Neural cell (in vitro differentiated cells): ENCODE measurements at regions not wholly inside any gene's neighbourhood (a gene's known extent, or its start where the extent isn't known, plus 50 kb on each side); places are given as distances from the start of the nearest gene placed in this dataset.

Experiments
- H2AFZ ChIP-seq: fragments of 200-600, 300-800 bp; sonication (generic), shearing (Covaris generic); 2 replicates; pipeline ENCODE4 v1.6.0; 2014; ENCODE audit warnings: low read depth, mild to moderate bottlenecking, antibody characterized with exemption, low read length, moderate library complexity
- H3F3A ChIP-seq: fragments of 200-600 bp; shearing (Covaris generic); 2 replicates; pipeline ENCODE4 v1.6.1; 2016; ENCODE audit warnings: mild to moderate bottlenecking, moderate library complexity, mixed read lengths, antibody characterized with exemption, low read length; ENCODE audit not compliant: insufficient read depth, poor library complexity, severe bottlenecking
- H3K27ac ChIP-seq: fragments of 200-600, 300-800 bp; sonication (generic), shearing (Covaris generic); 2 replicates; pipeline ENCODE4 v1.5.1; 2014; ENCODE audit warnings: mild to moderate bottlenecking, low read length, moderate library complexity
- H3K27me3 ChIP-seq: fragments of 300-800, 200-600 bp; sonication (generic), shearing (Covaris generic); 2 replicates; pipeline ENCODE4 v1.6.0; 2014; ENCODE audit warnings: mild to moderate bottlenecking, low read depth, low read length, moderate library complexity; ENCODE audit not compliant: insufficient read depth
- H3K36me3 ChIP-seq: fragments of 300-800, 200-600 bp; sonication (generic), shearing (Covaris generic); 2 replicates; pipeline ENCODE4 v1.5.1; 2014; ENCODE audit warnings: mild to moderate bottlenecking, antibody characterized with exemption, low read length, moderate library complexity; ENCODE audit not compliant: insufficient read depth
- H3K4me2 ChIP-seq: fragments of 300-800, 200-600 bp; sonication (generic), shearing (Covaris generic); 2 replicates; pipeline ENCODE4 v1.6.0; 2014; ENCODE audit warnings: mild to moderate bottlenecking, low read length
- H3K4me3 ChIP-seq: fragments of 300-800, 200-600 bp; sonication (generic), shearing (Covaris generic); 2 replicates; pipeline ENCODE4 v1.5.1; 2014; ENCODE audit warnings: mild to moderate bottlenecking, low read length, moderate library complexity
- H3K79me2 ChIP-seq: fragments of 200-600 bp; shearing (Covaris generic); replicated peaks from 2 replicates; pipeline ENCODE4 v1.6.0; 2014; ENCODE audit warnings: mild to moderate bottlenecking, low read length, moderate library complexity; ENCODE audit not compliant: insufficient read depth
- H3K9ac ChIP-seq: fragments of 300-800, 200-600 bp; sonication (generic), shearing (Covaris generic); 2 replicates; pipeline ENCODE4 v1.6.1; 2016; ENCODE audit warnings: mild to moderate bottlenecking, low read length, mixed read lengths
- H3K9me2 ChIP-seq: fragments of 200-600 bp; shearing (Covaris generic); 2 replicates; pipeline ENCODE4 v1.6.1; 2016; ENCODE audit warnings: mild to moderate bottlenecking, low read length, mixed read lengths; ENCODE audit not compliant: insufficient read depth
- H3K9me3 ChIP-seq: fragments of 200-600, 300-800 bp; sonication (generic), shearing (Covaris generic); 2 replicates; pipeline ENCODE4 v1.6.1; 2016; ENCODE audit warnings: mild to moderate bottlenecking, mixed run types, low read length, moderate library complexity, mixed read lengths
- H4K20me1 ChIP-seq: fragments of 200-600 bp; shearing (Covaris generic); 2 replicates; pipeline ENCODE4 v1.6.1; 2016; ENCODE audit warnings: mild to moderate bottlenecking, mixed run types; ENCODE audit not compliant: insufficient read depth
- EP300 ChIP-seq: fragments of 450-650 bp; conservative IDR thresholded peaks from 2 replicates; pipeline ENCODE4 v1.6.1; 2014; ENCODE audit warnings: antibody characterized with exemption, mild to moderate bottlenecking, moderate library complexity; ENCODE audit not compliant: poor library complexity, severe bottlenecking
- EZH2 ChIP-seq: fragments of 200-600, 300-800 bp; shearing (Covaris generic), sonication (generic); IDR thresholded peaks from 2 replicates; pipeline ENCODE4 v1.6.1; 2014; ENCODE audit warnings: antibody characterized with exemption, low read length, borderline replicate concordance, mild to moderate bottlenecking; ENCODE audit not compliant: insufficient read depth, poor library complexity, severe bottlenecking
- MXI1 ChIP-seq: fragments of 450-650 bp; conservative IDR thresholded peaks from 2 replicates; pipeline ENCODE4 v1.6.1; 2014; ENCODE audit warnings: antibody characterized with exemption, mild to moderate bottlenecking; ENCODE audit not compliant: poor library complexity, severe bottlenecking
- POLR2AphosphoS5 ChIP-seq: IDR thresholded peaks from 2 replicates; pipeline ENCODE4 v1.6.1; 2012
- RAD21 ChIP-seq: fragments of 450-650 bp; conservative IDR thresholded peaks from 2 replicates; pipeline ENCODE4 v1.6.1; 2014; ENCODE audit warnings: antibody characterized with exemption, mild to moderate bottlenecking, moderate library complexity
- SMC3 ChIP-seq: fragments of 450-650 bp; conservative IDR thresholded peaks from 2 replicates; pipeline ENCODE4 v1.6.1; 2014; ENCODE audit warnings: antibody characterized with exemption, mild to moderate bottlenecking, moderate library complexity; ENCODE audit not compliant: poor library complexity
- TAF1 ChIP-seq: IDR thresholded peaks from 2 replicates; pipeline ENCODE4 v1.6.1; 2012; ENCODE audit warnings: low read depth
- TF ChIP-seq, protein P1 (sequence below): IDR thresholded peaks from 2 replicates; pipeline ENCODE4 v1.6.1; 2012; ENCODE audit warnings: borderline replicate concordance
- TF ChIP-seq, protein P2 (sequence below): fragments of 450-650 bp; IDR thresholded peaks from 2 replicates; pipeline ENCODE4 v1.5.1; 2014; ENCODE audit warnings: antibody characterized with exemption, mild to moderate bottlenecking, moderate library complexity; ENCODE audit not compliant: poor library complexity, severe bottlenecking

DNA sequence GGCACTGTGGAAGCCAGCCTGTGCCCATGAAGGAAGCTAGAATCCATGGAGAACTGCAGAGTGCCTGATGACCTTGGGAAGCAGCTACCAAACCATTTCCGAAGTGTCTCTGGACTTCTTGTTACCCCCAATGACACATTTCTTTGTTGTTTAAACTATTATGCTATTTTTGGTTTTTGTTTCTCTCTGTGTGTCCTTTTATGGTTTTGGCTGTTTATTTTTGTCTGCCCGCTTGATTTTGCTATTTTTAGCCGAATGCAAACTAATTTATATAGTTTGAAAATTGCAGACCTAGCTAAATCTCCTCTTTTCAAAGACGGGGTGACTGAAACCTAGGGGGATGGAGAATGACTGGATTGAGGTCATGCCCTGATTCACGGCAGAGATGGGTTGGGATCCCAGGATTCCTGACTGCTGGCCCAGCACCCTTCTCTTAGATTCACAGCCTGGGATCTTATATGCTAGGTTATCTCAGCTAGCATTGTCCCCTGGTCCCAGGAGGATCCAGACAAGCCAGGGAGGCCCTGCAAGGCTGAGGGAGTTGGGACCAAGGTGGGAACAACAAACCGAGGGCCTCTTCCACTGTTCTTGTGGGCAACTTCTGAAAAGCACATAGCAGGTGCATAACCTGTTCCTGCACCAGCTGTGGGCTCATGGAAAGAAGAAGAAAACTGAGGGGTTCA is 116.3 kb upstream of the HAAO start:
- no peak overlapping the region for H2AFZ ChIP-seq
- H3K9me2 ChIP-seq = no peaks in the 10 kb centered on the region
- H3K36me3 ChIP-seq = no peaks in the 10 kb centered on the region
- no peak overlapping the region for H3K4me2 ChIP-seq
- TF ChIP-seq POLR2AphosphoS5 = no peak
- TF ChIP-seq SMC3 = no peak
- no peak for TF ChIP-seq RAD21
- TF ChIP-seq EP300 = no peak
- no peak for TF ChIP-seq MXI1
- TF ChIP-seq, protein P1, sequence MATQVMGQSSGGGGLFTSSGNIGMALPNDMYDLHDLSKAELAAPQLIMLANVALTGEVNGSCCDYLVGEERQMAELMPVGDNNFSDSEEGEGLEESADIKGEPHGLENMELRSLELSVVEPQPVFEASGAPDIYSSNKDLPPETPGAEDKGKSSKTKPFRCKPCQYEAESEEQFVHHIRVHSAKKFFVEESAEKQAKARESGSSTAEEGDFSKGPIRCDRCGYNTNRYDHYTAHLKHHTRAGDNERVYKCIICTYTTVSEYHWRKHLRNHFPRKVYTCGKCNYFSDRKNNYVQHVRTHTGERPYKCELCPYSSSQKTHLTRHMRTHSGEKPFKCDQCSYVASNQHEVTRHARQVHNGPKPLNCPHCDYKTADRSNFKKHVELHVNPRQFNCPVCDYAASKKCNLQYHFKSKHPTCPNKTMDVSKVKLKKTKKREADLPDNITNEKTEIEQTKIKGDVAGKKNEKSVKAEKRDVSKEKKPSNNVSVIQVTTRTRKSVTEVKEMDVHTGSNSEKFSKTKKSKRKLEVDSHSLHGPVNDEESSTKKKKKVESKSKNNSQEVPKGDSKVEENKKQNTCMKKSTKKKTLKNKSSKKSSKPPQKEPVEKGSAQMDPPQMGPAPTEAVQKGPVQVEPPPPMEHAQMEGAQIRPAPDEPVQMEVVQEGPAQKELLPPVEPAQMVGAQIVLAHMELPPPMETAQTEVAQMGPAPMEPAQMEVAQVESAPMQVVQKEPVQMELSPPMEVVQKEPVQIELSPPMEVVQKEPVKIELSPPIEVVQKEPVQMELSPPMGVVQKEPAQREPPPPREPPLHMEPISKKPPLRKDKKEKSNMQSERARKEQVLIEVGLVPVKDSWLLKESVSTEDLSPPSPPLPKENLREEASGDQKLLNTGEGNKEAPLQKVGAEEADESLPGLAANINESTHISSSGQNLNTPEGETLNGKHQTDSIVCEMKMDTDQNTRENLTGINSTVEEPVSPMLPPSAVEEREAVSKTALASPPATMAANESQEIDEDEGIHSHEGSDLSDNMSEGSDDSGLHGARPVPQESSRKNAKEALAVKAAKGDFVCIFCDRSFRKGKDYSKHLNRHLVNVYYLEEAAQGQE = no peak
- TF ChIP-seq EZH2 = no peak
- TF ChIP-seq, protein P2, sequence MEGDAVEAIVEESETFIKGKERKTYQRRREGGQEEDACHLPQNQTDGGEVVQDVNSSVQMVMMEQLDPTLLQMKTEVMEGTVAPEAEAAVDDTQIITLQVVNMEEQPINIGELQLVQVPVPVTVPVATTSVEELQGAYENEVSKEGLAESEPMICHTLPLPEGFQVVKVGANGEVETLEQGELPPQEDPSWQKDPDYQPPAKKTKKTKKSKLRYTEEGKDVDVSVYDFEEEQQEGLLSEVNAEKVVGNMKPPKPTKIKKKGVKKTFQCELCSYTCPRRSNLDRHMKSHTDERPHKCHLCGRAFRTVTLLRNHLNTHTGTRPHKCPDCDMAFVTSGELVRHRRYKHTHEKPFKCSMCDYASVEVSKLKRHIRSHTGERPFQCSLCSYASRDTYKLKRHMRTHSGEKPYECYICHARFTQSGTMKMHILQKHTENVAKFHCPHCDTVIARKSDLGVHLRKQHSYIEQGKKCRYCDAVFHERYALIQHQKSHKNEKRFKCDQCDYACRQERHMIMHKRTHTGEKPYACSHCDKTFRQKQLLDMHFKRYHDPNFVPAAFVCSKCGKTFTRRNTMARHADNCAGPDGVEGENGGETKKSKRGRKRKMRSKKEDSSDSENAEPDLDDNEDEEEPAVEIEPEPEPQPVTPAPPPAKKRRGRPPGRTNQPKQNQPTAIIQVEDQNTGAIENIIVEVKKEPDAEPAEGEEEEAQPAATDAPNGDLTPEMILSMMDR = no peak
- TF ChIP-seq TAF1 = no peak
- H4K20me1 ChIP-seq = no peaks in the 10 kb centered on the region
- H3K79me2 ChIP-seq = no peaks in the 10 kb centered on the region
- no peak overlapping the region for H3K9ac ChIP-seq
- no peaks in the 10 kb centered on the region for H3K9me3 ChIP-seq
- no peaks in the 10 kb centered on the region for H3K27me3 ChIP-seq
- no peaks in the 10 kb centered on the region for H3F3A ChIP-seq
- no peak overlapping the region for H3K4me3 ChIP-seq
- H3K27ac ChIP-seq = no peak overlapping the region

DNA sequence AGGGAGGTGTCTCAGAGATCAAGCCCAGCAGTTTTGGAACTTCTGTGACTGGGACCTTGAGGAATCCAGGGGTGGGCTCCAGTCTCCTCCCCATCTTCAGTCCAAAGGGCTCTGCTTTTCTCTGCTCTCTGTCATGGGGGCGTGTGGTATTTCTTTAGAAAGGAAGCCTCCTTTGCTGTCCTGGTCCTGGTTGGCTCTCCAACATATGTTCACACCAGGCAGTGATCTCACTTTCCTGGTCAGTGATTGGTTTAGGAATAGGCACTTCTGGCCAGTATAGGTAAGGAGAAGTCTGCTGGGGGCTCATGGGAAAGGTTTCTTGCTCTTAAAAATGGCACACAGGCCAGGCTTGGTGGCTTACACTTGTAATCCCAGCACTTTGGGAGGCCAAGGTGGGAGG is 115.5 kb upstream of the HAAO start:
- Histone ChIP-seq H3K79me2 (no peaks in the 10 kb centered on the region), H2AFZ (no peak overlapping the region), H4K20me1 (no peaks in the 10 kb centered on the region), H3K4me2 (no peak overlapping the region), H3K4me3 (no peak overlapping the region), H3K27me3 (no peaks in the 10 kb centered on the region), H3K9me2 (no peaks in the 10 kb centered on the region), H3K9ac (no peak overlapping the region), H3K36me3 (no peaks in the 10 kb centered on the region), H3K27ac (no peak overlapping the region), H3K9me3 (no peaks in the 10 kb centered on the region), H3F3A (no peaks in the 10 kb centered on the region)
- no peak for TF ChIP-seq TAF1
- TF ChIP-seq POLR2AphosphoS5 = no peak
- TF ChIP-seq MXI1 = no peak
- no peak for TF ChIP-seq EZH2
- no peak for TF ChIP-seq RAD21
- TF ChIP-seq, protein P2 = no peak
- TF ChIP-seq, protein P1 = no peak
- TF ChIP-seq EP300 = no peak
- no peak for TF ChIP-seq SMC3
